DOHH2 (cell line): ENCODE measurements at regions not wholly inside any gene's neighbourhood (a gene's known extent, or its start where the extent isn't known, plus 50 kb on each side); places are given as distances from the start of the nearest gene placed in this dataset.

Experiments used
- EZH2phosphoT487 ChIP-seq: fragments of 200-600 bp; sonication (generic); IDR thresholded peaks from 2 replicates; pipeline ENCODE4 v1.6.1; 2017; ENCODE audit warnings: borderline replicate concordance, mild to moderate bottlenecking, antibody characterized with exemption, low read length, moderate library complexity, mixed read lengths
- TF ChIP-seq, protein P1 (sequence below): fragments of 200-600 bp; sonication (generic); IDR thresholded peaks from one replicate; pipeline ENCODE4 v1.5.1; 2014; ENCODE audit warnings: antibody characterized with exemption, mild to moderate bottlenecking, low read depth, low read length; ENCODE audit not compliant: poor library complexity, severe bottlenecking

DNA sequence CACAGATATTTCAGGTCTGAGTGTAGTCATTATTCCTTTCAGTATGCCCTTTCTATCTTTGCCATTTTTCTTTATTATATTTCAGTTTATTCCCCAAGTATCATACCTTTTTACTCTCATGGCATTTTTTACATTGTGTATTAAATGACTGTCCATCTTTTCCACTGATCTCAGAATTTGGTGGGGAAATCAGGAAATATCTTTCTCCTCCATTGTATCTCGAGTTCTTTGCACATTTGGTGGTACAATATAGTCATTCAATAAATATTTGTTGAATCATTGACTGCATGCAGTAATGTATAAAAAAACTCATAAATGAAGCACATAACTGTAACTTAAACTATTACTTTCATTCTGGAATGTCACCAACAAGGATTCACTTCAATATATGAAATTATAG lies 354.7 kb downstream of the HGF start:
- TF ChIP-seq EZH2phosphoT487: no peak
- TF ChIP-seq, protein P1, sequence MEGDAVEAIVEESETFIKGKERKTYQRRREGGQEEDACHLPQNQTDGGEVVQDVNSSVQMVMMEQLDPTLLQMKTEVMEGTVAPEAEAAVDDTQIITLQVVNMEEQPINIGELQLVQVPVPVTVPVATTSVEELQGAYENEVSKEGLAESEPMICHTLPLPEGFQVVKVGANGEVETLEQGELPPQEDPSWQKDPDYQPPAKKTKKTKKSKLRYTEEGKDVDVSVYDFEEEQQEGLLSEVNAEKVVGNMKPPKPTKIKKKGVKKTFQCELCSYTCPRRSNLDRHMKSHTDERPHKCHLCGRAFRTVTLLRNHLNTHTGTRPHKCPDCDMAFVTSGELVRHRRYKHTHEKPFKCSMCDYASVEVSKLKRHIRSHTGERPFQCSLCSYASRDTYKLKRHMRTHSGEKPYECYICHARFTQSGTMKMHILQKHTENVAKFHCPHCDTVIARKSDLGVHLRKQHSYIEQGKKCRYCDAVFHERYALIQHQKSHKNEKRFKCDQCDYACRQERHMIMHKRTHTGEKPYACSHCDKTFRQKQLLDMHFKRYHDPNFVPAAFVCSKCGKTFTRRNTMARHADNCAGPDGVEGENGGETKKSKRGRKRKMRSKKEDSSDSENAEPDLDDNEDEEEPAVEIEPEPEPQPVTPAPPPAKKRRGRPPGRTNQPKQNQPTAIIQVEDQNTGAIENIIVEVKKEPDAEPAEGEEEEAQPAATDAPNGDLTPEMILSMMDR: no peak
